ENCODE measurements at regions not wholly inside any gene's neighbourhood (a gene's known extent, or its start where the extent isn't known, plus 50 kb on each side); places are given as distances from the start of the nearest gene placed in this dataset.

- Histone ChIP-seq H3K4me3 (ENCODE audit: low read depth, low read length) (no peak overlapping the region), H3K27me3 (ENCODE audit: control insufficient read depth, insufficient read depth, low read length) (no peaks in the 10 kb centered on the region), H3K9me3 (ENCODE audit: control insufficient read depth, insufficient read depth, low read length) (peaks cover 44% of the 10 kb centered on the region), H3K27ac (ENCODE audit: low read depth, low read length) (no peak overlapping the region)
- CTCF ChIA-PET, result no interaction called here
- DNase-seq (ENCODE audit: low read depth, low spot score), result no peak
- TF ChIP-seq, protein P1, sequence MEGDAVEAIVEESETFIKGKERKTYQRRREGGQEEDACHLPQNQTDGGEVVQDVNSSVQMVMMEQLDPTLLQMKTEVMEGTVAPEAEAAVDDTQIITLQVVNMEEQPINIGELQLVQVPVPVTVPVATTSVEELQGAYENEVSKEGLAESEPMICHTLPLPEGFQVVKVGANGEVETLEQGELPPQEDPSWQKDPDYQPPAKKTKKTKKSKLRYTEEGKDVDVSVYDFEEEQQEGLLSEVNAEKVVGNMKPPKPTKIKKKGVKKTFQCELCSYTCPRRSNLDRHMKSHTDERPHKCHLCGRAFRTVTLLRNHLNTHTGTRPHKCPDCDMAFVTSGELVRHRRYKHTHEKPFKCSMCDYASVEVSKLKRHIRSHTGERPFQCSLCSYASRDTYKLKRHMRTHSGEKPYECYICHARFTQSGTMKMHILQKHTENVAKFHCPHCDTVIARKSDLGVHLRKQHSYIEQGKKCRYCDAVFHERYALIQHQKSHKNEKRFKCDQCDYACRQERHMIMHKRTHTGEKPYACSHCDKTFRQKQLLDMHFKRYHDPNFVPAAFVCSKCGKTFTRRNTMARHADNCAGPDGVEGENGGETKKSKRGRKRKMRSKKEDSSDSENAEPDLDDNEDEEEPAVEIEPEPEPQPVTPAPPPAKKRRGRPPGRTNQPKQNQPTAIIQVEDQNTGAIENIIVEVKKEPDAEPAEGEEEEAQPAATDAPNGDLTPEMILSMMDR (IDR thresholded peaks at IDR 0.05; ENCODE audit: low read depth, low read length), result no peak
- POLR2A ChIA-PET, result no interaction called here
Observed at GRCh38 chr19:23507446-23507845, 112.2 kb upstream of the ZNF91 start.

- POLR2A ChIA-PET, result interaction anchor here (0.7 kb wide), 1 partner anchor 516 kb away, joined by 3 read pairs; no protein-coding TSS in a partner anchor
- peaks cover 34% of the 10 kb centered on the region for H3K9me3 ChIP-seq (ENCODE audit: control insufficient read depth, insufficient read depth, low read length)
- H3K27ac ChIP-seq (ENCODE audit: low read depth, low read length), result no peak overlapping the region
- TF ChIP-seq, protein P1 (IDR thresholded peaks at IDR 0.05; ENCODE audit: low read depth, low read length), result no peak
- no peak overlapping the region for H3K4me3 ChIP-seq (ENCODE audit: low read depth, low read length)
- H3K27me3 ChIP-seq (ENCODE audit: control insufficient read depth, insufficient read depth, low read length), result no peaks in the 10 kb centered on the region
- no peak for DNase-seq (ENCODE audit: low read depth, low spot score)
- CTCF ChIA-PET, result no interaction called here
Observed at GRCh38 chr19:23505738-23506137, 110.5 kb upstream of the ZNF91 start.

GRCh38 chr19:23482829-23483228 lies 87.6 kb upstream of the ZNF91 start:
- Histone ChIP-seq H3K27ac (ENCODE audit: low read depth, low read length) (no peak overlapping the region), H3K27me3 (ENCODE audit: control insufficient read depth, insufficient read depth, low read length) (no peaks in the 10 kb centered on the region), H3K9me3 (ENCODE audit: control insufficient read depth, insufficient read depth, low read length) (peaks cover 13% of the 10 kb centered on the region; the same call in 1 of the 2 replicates), H3K4me3 (ENCODE audit: low read depth, low read length) (no peak overlapping the region)
- TF ChIP-seq, protein P1 (IDR thresholded peaks at IDR 0.05; ENCODE audit: low read depth, low read length), result no peak
- CTCF ChIA-PET, result no interaction called here
- no peak for DNase-seq (ENCODE audit: low read depth, low spot score)
- POLR2A ChIA-PET, result no interaction called here

DNA sequence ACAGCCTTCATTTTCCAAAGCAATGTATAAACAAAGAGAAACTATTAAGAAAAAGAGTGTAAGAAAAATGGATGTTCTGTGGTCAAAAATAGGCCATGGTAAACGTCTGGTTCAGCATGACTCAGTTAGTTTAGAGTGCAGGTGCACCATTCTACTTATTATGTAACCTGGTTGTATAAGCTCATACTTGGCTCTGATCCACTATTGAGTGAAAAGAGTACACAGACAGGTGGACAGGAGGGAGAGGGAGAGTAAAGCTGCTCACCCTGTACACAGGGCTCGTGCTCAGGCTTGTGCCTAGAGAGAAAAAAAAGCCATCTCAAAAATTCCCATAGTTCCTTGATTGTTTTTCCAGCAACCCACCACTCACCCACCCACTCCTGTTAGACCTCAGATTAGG lies 85.8 kb upstream of the ZNF91 start:
- no peaks in the 10 kb centered on the region for H3K27me3 ChIP-seq (ENCODE audit: control insufficient read depth, insufficient read depth, low read length)
- peaks cover 16% of the 10 kb centered on the region; the same call in 1 of the 2 replicates for H3K9me3 ChIP-seq (ENCODE audit: control insufficient read depth, insufficient read depth, low read length)
- H3K4me3 ChIP-seq (ENCODE audit: low read depth, low read length), result no peak overlapping the region
- CTCF ChIA-PET, result no interaction called here
- no peak overlapping the region for H3K27ac ChIP-seq (ENCODE audit: low read depth, low read length)
- TF ChIP-seq, protein P1 (IDR thresholded peaks at IDR 0.05; ENCODE audit: low read depth, low read length), result no peak
- POLR2A ChIA-PET, result no interaction called here
- DNase-seq (ENCODE audit: low read depth, low spot score), result no peak

GRCh38 chr19:23475477-23475876 lies 80.2 kb upstream of the ZNF91 start:
- H3K27me3 ChIP-seq (ENCODE audit: control insufficient read depth, insufficient read depth, low read length), result no peaks in the 10 kb centered on the region
- DNase-seq (ENCODE audit: low read depth, low spot score), result no peak
- ChIA-PET POLR2A (no interaction called here), CTCF (no interaction called here)
- H3K9me3 ChIP-seq (ENCODE audit: control insufficient read depth, insufficient read depth, low read length), result peaks cover 30% of the 10 kb centered on the region
- H3K27ac ChIP-seq (ENCODE audit: low read depth, low read length), result no peak overlapping the region
- no peak overlapping the region for H3K4me3 ChIP-seq (ENCODE audit: low read depth, low read length)
- TF ChIP-seq, protein P1 (IDR thresholded peaks at IDR 0.05; ENCODE audit: low read depth, low read length), result no peak

All from AG04450 (cell line).